ENCODE measurements at regions not wholly inside any gene's neighbourhood (a gene's known extent, or its start where the extent isn't known, plus 50 kb on each side); places are given as distances from the start of the nearest gene placed in this dataset.
"Not testable (repeated sequence)": the region's sequence is repeated elsewhere in the genome, so short reads cannot be mapped to it uniquely, and the experiment has no call there.

GRCh38 chr2:150325656-150326314 is 161.7 kb downstream of the RND3 start:
- BruUV-seq (replicated peaks), result no TSS peak
- Histone ChIP-seq H3K4me3 (ENCODE audit: low read length) (no peak overlapping the region), H3K27ac (ENCODE audit: low read length) (no peak overlapping the region), H3K79me2 (ENCODE audit: low read length) (no peaks in the 10 kb centered on the region), H3K27me3 (ENCODE audit: low read length) (no peaks in the 10 kb centered on the region), H2AFZ (ENCODE audit: low read length) (no peak overlapping the region), H4K20me1 (ENCODE audit: low read length) (no peaks in the 10 kb centered on the region), H3K9me2 (replicated peaks; ENCODE audit: low read length) (no peaks in the 10 kb centered on the region; the same call in 1 of the 2 replicates), H3K4me1 (ENCODE audit: insufficient read depth, low read length) (no peaks in the 10 kb centered on the region), H3F3A (ENCODE audit: low read length, unreplicated experiment) (no peaks in the 10 kb centered on the region), H3K9ac (ENCODE audit: low read length) (no peak overlapping the region), H3K36me3 (ENCODE audit: low read depth, low read length) (no peaks in the 10 kb centered on the region), H3K4me2 (ENCODE audit: low read length) (no peak overlapping the region), H3K9me3 (ENCODE audit: low read length) (no peaks in the 10 kb centered on the region)
- TF ChIP-seq EZH2phosphoT487 (IDR thresholded peaks at IDR 0.05; ENCODE audit: borderline replicate concordance, low read length) (no peak), EZH2 (IDR thresholded peaks at IDR 0.05; ENCODE audit: low read length, unreplicated experiment) (no peak), CTCF (conservative IDR thresholded peaks at IDR 0.05; ENCODE audit: low read depth, low read length) (no peak)
- no peak for DNase-seq
- ATAC-seq, result no peak
- intact Hi-C loops (cut with micrococcal nuclease), result no loop called here
- ChIA-PET CTCF (no interaction called here), POLR2A (ENCODE audit: unreplicated experiment) (no interaction called here)

GRCh38 chr2:150323071-150323470 is 164.4 kb downstream of the RND3 start:
- ATAC-seq; POLR2A ChIA-PET (ENCODE audit: unreplicated experiment); CTCF ChIA-PET: not testable (repeated sequence)

GRCh38 chr2:150320608-150321007 is 166.9 kb downstream of the RND3 start:
- BruUV-seq (replicated peaks), result no TSS peak
- no peaks in the 10 kb centered on the region for H3K4me1 ChIP-seq (ENCODE audit: insufficient read depth, low read length)
- DNase-seq, result no peak
- CTCF ChIA-PET, result no interaction called here
- no peak overlapping the region for H3K4me2 ChIP-seq (ENCODE audit: low read length)
- no peak overlapping the region for H3K9ac ChIP-seq (ENCODE audit: low read length)
- no peaks in the 10 kb centered on the region for H3K9me3 ChIP-seq (ENCODE audit: low read length)
- H2AFZ ChIP-seq (ENCODE audit: low read length), result no peak overlapping the region
- H3F3A ChIP-seq (ENCODE audit: low read length, unreplicated experiment), result no peaks in the 10 kb centered on the region
- no peak for ATAC-seq
- H3K9me2 ChIP-seq (replicated peaks; ENCODE audit: low read length), result no peaks in the 10 kb centered on the region; the same call in 1 of the 2 replicates
- TF ChIP-seq EZH2 (IDR thresholded peaks at IDR 0.05; ENCODE audit: low read length, unreplicated experiment), result no peak
- no peaks in the 10 kb centered on the region for H3K36me3 ChIP-seq (ENCODE audit: low read depth, low read length)
- H3K4me3 ChIP-seq (ENCODE audit: low read length), result no peak overlapping the region
- intact Hi-C loops (cut with micrococcal nuclease), result no loop called here
- no peaks in the 10 kb centered on the region for H3K27me3 ChIP-seq (ENCODE audit: low read length)
- H3K79me2 ChIP-seq (ENCODE audit: low read length), result no peaks in the 10 kb centered on the region
- no peaks in the 10 kb centered on the region for H4K20me1 ChIP-seq (ENCODE audit: low read length)
- POLR2A ChIA-PET (ENCODE audit: unreplicated experiment), result no interaction called here
- no peak overlapping the region for H3K27ac ChIP-seq (ENCODE audit: low read length)

More at GRCh38 chr2:150323071-150323470, 164.4 kb downstream of the RND3 start:
- H3K9me2 ChIP-seq (replicated peaks; ENCODE audit: low read length); BruUV-seq (replicated peaks); H3K9ac ChIP-seq (ENCODE audit: low read length); H3K4me1 ChIP-seq (ENCODE audit: insufficient read depth, low read length); H3K4me2 ChIP-seq (ENCODE audit: low read length); H4K20me1 ChIP-seq (ENCODE audit: low read length); H3K36me3 ChIP-seq (ENCODE audit: low read depth, low read length); H3K9me3 ChIP-seq (ENCODE audit: low read length); H3F3A ChIP-seq (ENCODE audit: low read length, unreplicated experiment); H2AFZ ChIP-seq (ENCODE audit: low read length); H3K27ac ChIP-seq (ENCODE audit: low read length); DNase-seq; H3K79me2 ChIP-seq (ENCODE audit: low read length); intact Hi-C loops (cut with micrococcal nuclease); H3K4me3 ChIP-seq (ENCODE audit: low read length); H3K27me3 ChIP-seq (ENCODE audit: low read length): not testable (repeated sequence)

Data from PC-3 (cell line).